CD4-positive, alpha-beta memory T cell (primary cell): ENCODE measurements at regions not wholly inside any gene's neighbourhood (a gene's known extent, or its start where the extent isn't known, plus 50 kb on each side); places are given as distances from the start of the nearest gene placed in this dataset.

Experiments used
- CTCF ChIA-PET: fragments of 350-600 bp; sonication (Branson Sonifier 250); formaldehyde crosslinking; loops from one replicate; lab custom pipeline; 2021; ENCODE audit warnings: inconsistent platforms; ENCODE audit not compliant: partially characterized antibody; lab: Charles Lee
- POLR2A ChIA-PET: fragments of 350-600 bp; sonication (Branson Sonifier 250); formaldehyde crosslinking; loops from one replicate; lab custom pipeline; 2021; ENCODE audit not compliant: partially characterized antibody; lab: Charles Lee
- DNase-seq, 5 donors: peaks; one replicate each; pipeline versions ENCODE4 v3.0.0 to v3.0.0-alpha.2; 2020 to 2022; ENCODE audit warnings: mixed read lengths in 1 of 5
- H3K27ac ChIP-seq: one replicate; pipeline ENCODE4 v1.7.0; 2013; ENCODE audit warnings: low read depth, low read length
- H3K27me3 ChIP-seq: 2 replicates; pipeline ENCODE4 v1.7.0; 2013; ENCODE audit warnings: mild to moderate bottlenecking, low read length, moderate library complexity; ENCODE audit not compliant: insufficient read depth
- H3K36me3 ChIP-seq: 2 replicates; pipeline ENCODE4 v1.7.0; 2013; ENCODE audit warnings: mild to moderate bottlenecking, low read length, moderate library complexity; ENCODE audit not compliant: insufficient read depth
- H3K4me1 ChIP-seq: 2 replicates; pipeline ENCODE4 v1.7.0; 2013; ENCODE audit warnings: mild to moderate bottlenecking, low read length, moderate library complexity; ENCODE audit not compliant: insufficient read depth
- H3K4me3 ChIP-seq, 2 donors: one replicate each; pipeline ENCODE4 v1.7.0; 2013; ENCODE audit warnings: low read length in 2 of 2, mild to moderate bottlenecking in 1 of 2
- H3K9me3 ChIP-seq, 2 donors: one replicate each; pipeline ENCODE4 v1.7.0; 2013; ENCODE audit warnings: low read length in 2 of 2, control low read depth in 1 of 2; ENCODE audit not compliant: control insufficient read depth in 1 of 2
- H3K27ac Mint-ChIP-seq, 7 donors: one replicate each; pipeline ENCODE4 v1.8.0; 2020 to 2021; ENCODE audit warnings: mixed read lengths in 7 of 7, mild to moderate bottlenecking in 6 of 7, inconsistent platforms in 3 of 7, moderate library complexity in 3 of 7
- H3K27me3 Mint-ChIP-seq, 2 donors: one replicate each; pipeline ENCODE4 v1.8.0; 2020 to 2021; ENCODE audit warnings: mixed read lengths in 2 of 2
- H3K36me3 Mint-ChIP-seq, 2 donors: one replicate each; pipeline ENCODE4 v1.8.0; 2020 to 2021; ENCODE audit warnings: mixed read lengths in 2 of 2, inconsistent platforms in 1 of 2, mild to moderate bottlenecking in 1 of 2
- H3K4me1 Mint-ChIP-seq, 4 donors: one replicate each; pipeline ENCODE4 v1.8.0; 2020 to 2021; ENCODE audit warnings: mixed read lengths in 4 of 4, mild to moderate bottlenecking in 1 of 4
- H3K4me3 Mint-ChIP-seq, 8 donors: one replicate each; pipeline ENCODE4 v1.8.0; 2020 to 2021; ENCODE audit warnings: mixed read lengths in 8 of 8, mild to moderate bottlenecking in 7 of 8, moderate library complexity in 6 of 8, inconsistent platforms in 3 of 8
- H3K9me3 Mint-ChIP-seq, 8 donors: one replicate each; pipeline ENCODE4 v1.8.0; 2020 to 2021; ENCODE audit warnings: mixed read lengths in 8 of 8, mild to moderate bottlenecking in 5 of 8, inconsistent platforms in 3 of 8, moderate library complexity in 1 of 8
- intact Hi-C: fragments of 100-400 bp; cut with micrococcal nuclease; formaldehyde crosslinking; loops from one replicate; pipeline ENCODE4 v1.15.1; 2023

DNA sequence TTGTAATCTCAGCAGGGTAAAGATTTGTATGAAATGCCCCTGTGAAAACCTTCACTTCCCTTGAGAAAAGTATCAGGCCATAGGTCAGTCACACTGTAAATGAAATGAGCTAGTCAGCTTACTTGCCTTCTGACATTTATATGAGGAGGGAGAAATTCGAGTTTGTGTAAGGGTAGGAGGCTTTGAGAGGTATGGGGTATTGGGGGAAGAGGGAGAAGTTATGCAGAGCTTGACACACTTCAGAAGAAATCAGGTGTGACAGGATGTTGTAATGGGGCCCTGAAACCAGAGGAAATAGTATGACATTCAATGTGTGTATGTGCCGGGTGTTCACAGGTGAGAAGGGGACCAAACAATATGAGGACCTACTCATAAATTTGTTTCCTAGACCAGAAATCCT lies 64.2 kb upstream of the CCN6 start:
- H3K4me3 ChIP-seq: no peak overlapping the region
- ChIA-PET CTCF (interaction anchor here (0.8 to 2.2 kb wide), 7 partner anchors 9 to 280 kb away, joined by 3 to 20 read pairs (median 4); no protein-coding TSS in a partner anchor), POLR2A (interaction anchor here (0.7 to 6.2 kb wide), 17 partner anchors 9 to 280 kb away, joined by 3 to 62 read pairs (median 4); partner anchors contain the start of gene FYN)
- H3K27ac ChIP-seq: peak overlapping the region; percentile 51
- Mint-ChIP-seq H3K4me3 (peak overlapping the region in 6 of 8 donors; percentile 13 to 79 (median 72)), H3K27me3 (no peaks in the 10 kb centered on the region), H3K9me3 (no peaks in the 10 kb centered on the region), H3K36me3 (no peaks in the 10 kb centered on the region), H3K4me1 (peaks cover 59 to 97% (median 87%) of the 10 kb centered on the region in 4 donors), H3K27ac (peak overlapping the region; percentile 76 to 94 (median 89))
- H3K27me3 ChIP-seq: no peaks in the 10 kb centered on the region
- H3K9me3 ChIP-seq: no peaks in the 10 kb centered on the region
- intact Hi-C loops: no loop called here
- H3K36me3 ChIP-seq: no peaks in the 10 kb centered on the region
- peak; percentile 53 to 64 (median 59) for DNase-seq
- H3K4me1 ChIP-seq: peaks cover 88% of the 10 kb centered on the region

DNA sequence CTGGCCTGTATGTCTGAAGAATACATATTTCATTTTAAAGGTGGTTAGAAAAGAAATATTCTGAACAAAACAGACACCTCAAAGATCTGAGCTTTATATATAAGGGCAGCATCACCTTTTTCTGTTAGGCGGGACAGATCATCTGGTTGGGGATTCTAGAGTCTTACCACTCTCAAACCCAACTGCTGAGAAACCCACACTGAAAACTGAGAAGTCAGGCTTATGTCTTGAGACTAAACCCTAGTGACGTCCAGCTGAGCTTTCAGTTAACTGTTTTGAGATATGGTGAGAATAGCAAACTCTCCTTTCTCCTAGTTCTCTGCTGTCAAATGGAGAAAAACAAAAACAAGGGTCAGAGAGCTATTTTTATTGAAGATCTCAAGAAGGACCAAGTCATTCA lies 63.7 kb upstream of the CCN6 start:
- Histone ChIP-seq H3K36me3 (no peaks in the 10 kb centered on the region), H3K4me1 (peaks cover 83% of the 10 kb centered on the region), H3K27ac (peak overlapping the region; percentile 51), H3K27me3 (no peaks in the 10 kb centered on the region), H3K9me3 (no peaks in the 10 kb centered on the region), H3K4me3 (no peak overlapping the region)
- intact Hi-C loops: no loop called here
- no peaks in the 10 kb centered on the region for H3K36me3 Mint-ChIP-seq
- no peaks in the 10 kb centered on the region for H3K27me3 Mint-ChIP-seq
- POLR2A ChIA-PET: interaction anchor here (0.7 to 6.2 kb wide), 17 partner anchors 9 to 280 kb away, joined by 3 to 62 read pairs (median 4); partner anchors contain the start of gene FYN
- CTCF ChIA-PET: interaction anchor here (0.8 to 2.2 kb wide), 5 partner anchors 9 to 280 kb away, joined by 3 to 20 read pairs (median 4); no protein-coding TSS in a partner anchor
- H3K4me1 Mint-ChIP-seq: peaks cover 58 to 95% (median 85%) of the 10 kb centered on the region in 4 donors
- no peaks in the 10 kb centered on the region for H3K9me3 Mint-ChIP-seq
- H3K27ac Mint-ChIP-seq: peak overlapping the region; percentile 76 to 94 (median 89)
- no peak for DNase-seq
- peak overlapping the region in 6 of 8 donors; percentile 13 to 79 (median 72) for H3K4me3 Mint-ChIP-seq

DNA sequence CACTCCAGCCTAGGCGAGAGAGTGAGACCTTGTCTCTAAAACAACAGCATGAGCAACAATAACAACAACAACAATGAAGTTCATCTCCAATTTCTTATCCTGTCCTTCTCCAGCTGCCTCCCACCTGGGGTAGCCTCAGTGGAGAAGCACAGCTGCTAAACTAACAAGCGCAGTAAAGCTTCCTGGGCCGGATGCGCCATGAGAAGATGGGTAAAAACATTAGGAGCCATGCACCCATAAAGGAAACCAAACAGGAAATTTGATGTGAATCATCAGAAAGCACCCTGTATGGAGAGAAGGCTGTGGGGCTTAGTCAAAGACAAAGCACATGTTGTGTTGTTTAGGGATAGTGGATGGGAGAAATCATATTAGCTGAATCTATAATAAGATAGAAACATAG lies 61.1 kb upstream of the CCN6 start:
- CTCF ChIA-PET: interaction anchor here (0.6 to 3.9 kb wide), 23 partner anchors 15 to 1113 kb away, joined by 3 to 29 read pairs (median 5); partner anchors contain the start of gene FYN
- DNase-seq: peak; percentile 29 to 80 (median 49)
- H3K9me3 ChIP-seq: no peaks in the 10 kb centered on the region
- intact Hi-C loops: loop anchor here (1.0 to 2.0 kb wide), 3 partner anchors 20 to 283 kb away; partner anchors contain the start of gene FYN
- no peaks in the 10 kb centered on the region for H3K36me3 ChIP-seq
- Mint-ChIP-seq H3K36me3 (no peaks in the 10 kb centered on the region), H3K27ac (peak overlapping the region; percentile 83 to 95 (median 89)), H3K4me3 (peak overlapping the region; percentile 17 to 79 (median 70)), H3K27me3 (no peaks in the 10 kb centered on the region), H3K9me3 (no peaks in the 10 kb centered on the region), H3K4me1 (peaks cover 68 to 90% (median 80%) of the 10 kb centered on the region in 4 donors)
- peak overlapping the region; percentile 50 for H3K27ac ChIP-seq
- peak overlapping the region in 1 of 2 donors; percentile 42 for H3K4me3 ChIP-seq
- POLR2A ChIA-PET: interaction anchor here (0.8 to 6.2 kb wide), 24 partner anchors 12 to 283 kb away, joined by 3 to 62 read pairs (median 4); partner anchors contain the start of gene FYN
- H3K4me1 ChIP-seq: peaks cover 82% of the 10 kb centered on the region
- H3K27me3 ChIP-seq: no peaks in the 10 kb centered on the region

DNA sequence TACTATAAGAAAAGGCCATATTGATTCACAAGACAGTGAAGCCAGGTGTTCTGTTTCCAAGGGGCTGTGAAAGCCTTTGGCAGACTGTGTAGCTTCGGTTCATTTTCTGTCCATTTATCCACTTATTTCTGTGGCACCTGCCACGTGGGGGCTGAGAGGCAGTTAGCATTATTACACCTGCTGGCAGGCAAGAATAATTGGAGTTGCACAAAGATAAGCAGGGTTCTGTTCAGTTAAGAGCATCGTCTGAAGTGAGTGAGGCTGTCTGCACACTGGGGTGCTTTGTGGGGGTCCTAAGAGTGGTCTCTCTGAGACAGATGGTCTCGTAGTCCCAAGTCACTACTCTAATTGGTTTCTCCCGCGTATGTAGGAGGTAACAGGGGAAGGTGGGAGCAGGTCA lies 60.6 kb upstream of the CCN6 start:
- peak overlapping the region in 6 of 8 donors; percentile 49 to 77 (median 70) for H3K4me3 Mint-ChIP-seq
- ChIA-PET POLR2A (interaction anchor here (0.8 to 6.2 kb wide), 22 partner anchors 13 to 284 kb away, joined by 3 to 62 read pairs (median 4); partner anchors contain the start of gene FYN), CTCF (interaction anchor here (0.6 to 3.9 kb wide), 16 partner anchors 14 to 1114 kb away, joined by 3 to 29 read pairs (median 6); partner anchors contain the start of gene FYN)
- H3K27ac ChIP-seq: peak overlapping the region; percentile 50
- H3K4me3 ChIP-seq: no peak overlapping the region
- DNase-seq: no peak
- H3K4me1 ChIP-seq: peaks cover 77% of the 10 kb centered on the region
- intact Hi-C loops: loop anchor here (1.0 to 2.0 kb wide), 3 partner anchors 21 to 283 kb away; partner anchors contain the start of gene FYN
- H3K36me3 ChIP-seq: no peaks in the 10 kb centered on the region
- H3K36me3 Mint-ChIP-seq: no peaks in the 10 kb centered on the region
- H3K27ac Mint-ChIP-seq: peak overlapping the region; percentile 83 to 95 (median 89)
- no peaks in the 10 kb centered on the region for H3K27me3 Mint-ChIP-seq
- H3K27me3 ChIP-seq: no peaks in the 10 kb centered on the region
- H3K9me3 Mint-ChIP-seq: no peaks in the 10 kb centered on the region
- H3K4me1 Mint-ChIP-seq: peaks cover 67 to 86% (median 77%) of the 10 kb centered on the region in 4 donors
- no peaks in the 10 kb centered on the region for H3K9me3 ChIP-seq

DNA sequence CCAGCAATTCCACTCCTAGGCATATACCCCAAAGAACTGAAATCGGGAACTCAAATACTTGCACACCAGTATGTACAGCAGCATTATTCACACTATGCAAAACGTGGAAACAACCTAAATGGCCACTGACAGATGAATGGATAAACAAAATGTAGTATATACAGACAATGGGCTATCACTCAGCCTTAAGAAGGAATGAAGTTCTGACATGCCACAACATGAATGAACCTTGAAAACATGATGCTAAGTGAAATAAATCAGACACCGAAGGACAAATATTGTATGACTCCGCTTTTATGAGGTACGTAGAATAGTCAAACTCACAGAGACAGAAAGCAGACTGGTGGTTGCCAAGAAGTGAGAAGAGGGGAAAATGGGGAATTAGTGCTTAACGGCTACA lies 59.1 kb upstream of the CCN6 start:
- no peak overlapping the region for H3K4me3 Mint-ChIP-seq
- peaks cover 62% of the 10 kb centered on the region for H3K4me1 ChIP-seq
- peak overlapping the region in 3 of 7 donors; percentile 26 to 90 (median 89) for H3K27ac Mint-ChIP-seq

DNA sequence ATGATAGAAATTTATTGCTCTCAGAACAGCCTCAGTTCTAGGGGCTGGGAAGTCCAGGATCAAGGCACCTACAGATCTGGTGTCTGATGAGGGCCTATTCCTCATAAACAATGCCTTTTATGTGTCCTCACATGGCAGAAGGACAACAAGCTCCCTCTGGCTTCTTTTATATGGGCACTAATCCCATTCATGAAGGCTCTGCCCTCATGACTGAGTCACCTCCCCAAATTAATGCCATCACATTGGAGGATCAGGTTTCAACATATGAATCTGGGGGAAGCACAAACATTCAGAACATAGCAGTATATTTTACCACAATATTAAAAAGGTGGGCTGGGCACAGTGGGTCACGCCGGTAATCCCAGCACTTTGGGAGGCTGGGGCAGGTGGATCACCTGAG lies 58.5 kb upstream of the CCN6 start:
- ChIA-PET POLR2A (interaction anchor here (1.0 to 2.3 kb wide), 2 partner anchors 122 to 285 kb away, joined by 5 to 8 read pairs; partner anchors contain the start of gene FYN), CTCF (interaction anchor here (0.7 to 6.4 kb wide), 7 partner anchors 122 to 286 kb away, joined by 3 to 62 read pairs (median 5); partner anchors contain the start of gene FYN)
- Mint-ChIP-seq H3K36me3 (no peaks in the 10 kb centered on the region), H3K4me1 (peaks cover 47 to 65% (median 56%) of the 10 kb centered on the region in 4 donors), H3K27ac (peak overlapping the region in 1 of 7 donors; percentile 44), H3K4me3 (no peak overlapping the region), H3K9me3 (no peaks in the 10 kb centered on the region), H3K27me3 (no peaks in the 10 kb centered on the region)
- no peaks in the 10 kb centered on the region for H3K36me3 ChIP-seq
- DNase-seq: no peak
- H3K4me1 ChIP-seq: peaks cover 56% of the 10 kb centered on the region
- H3K27me3 ChIP-seq: no peaks in the 10 kb centered on the region
- H3K4me3 ChIP-seq: no peak overlapping the region
- no peaks in the 10 kb centered on the region for H3K9me3 ChIP-seq
- intact Hi-C loops: no loop called here
- no peak overlapping the region for H3K27ac ChIP-seq

More for the DNA sequence above, 59.1 kb upstream of the CCN6 start:
- Histone ChIP-seq H3K4me3 (no peak overlapping the region), H3K27ac (no peak overlapping the region), H3K36me3 (no peaks in the 10 kb centered on the region), H3K9me3 (no peaks in the 10 kb centered on the region), H3K27me3 (no peaks in the 10 kb centered on the region)
- ChIA-PET CTCF (interaction anchor here (1.0 to 6.4 kb wide), 6 partner anchors 121 to 285 kb away, joined by 5 to 62 read pairs (median 19); partner anchors contain the start of gene FYN), POLR2A (interaction anchor here (1.0 to 3.7 kb wide), 4 partner anchors 120 to 285 kb away, joined by 3 to 32 read pairs (median 6); partner anchors contain the start of gene FYN)
- H3K9me3 Mint-ChIP-seq: no peaks in the 10 kb centered on the region
- H3K27me3 Mint-ChIP-seq: no peaks in the 10 kb centered on the region
- DNase-seq: no peak
- H3K36me3 Mint-ChIP-seq: no peaks in the 10 kb centered on the region
- H3K4me1 Mint-ChIP-seq: peaks cover 53 to 71% (median 63%) of the 10 kb centered on the region in 4 donors
- intact Hi-C loops: no loop called here
